GM21360 (cell line): ENCODE measurements at regions not wholly inside any gene's neighbourhood (a gene's known extent, or its start where the extent isn't known, plus 50 kb on each side); places are given as distances from the start of the nearest gene placed in this dataset.
"Not testable (repeated sequence)": the region's sequence is repeated elsewhere in the genome, so short reads cannot be mapped to it uniquely, and the experiment has no call there.

ENCODE experiments used
- ATAC-seq: cut with Tn5 transposase; IDR thresholded peaks from one replicate; pipeline ENCODE4 v1.9.1; 2021; ENCODE audit warnings: mild to moderate bottlenecking, moderate library complexity; ENCODE audit not compliant: unreplicated experiment

- no peak for ATAC-seq
Observed at GRCh38 chr21:13827201-13827600, 217.6 kb downstream of the POTED start.

- not testable (repeated sequence) for ATAC-seq
Observed at GRCh38 chr21:13826511-13826910, 216.9 kb downstream of the POTED start.

- ATAC-seq = not testable (repeated sequence)
Observed at GRCh38 chr21:13825218-13825778, 215.7 kb downstream of the POTED start.

GRCh38 chr21:13820286-13820685 lies 210.7 kb downstream of the POTED start:
- ATAC-seq = not testable (repeated sequence)

GRCh38 chr21:13812191-13812590 lies 202.6 kb downstream of the POTED start:
- ATAC-seq = not testable (repeated sequence)

- not testable (repeated sequence) for ATAC-seq
Observed at GRCh38 chr21:13810559-13810958, 201.0 kb downstream of the POTED start.

GRCh38 chr21:13806444-13806843 lies 196.9 kb downstream of the POTED start:
- not testable (repeated sequence) for ATAC-seq

GRCh38 chr21:13802757-13803156 lies 193.2 kb downstream of the POTED start:
- not testable (repeated sequence) for ATAC-seq
